Fibroblast of skin of abdomen (primary cell): ENCODE measurements at regions not wholly inside any gene's neighbourhood (a gene's known extent, or its start where the extent isn't known, plus 50 kb on each side); places are given as distances from the start of the nearest gene placed in this dataset.

Experiments used
- DNase-seq: peaks from one replicate; pipeline ENCODE4 v3.0.0-alpha.2; 2013

DNA sequence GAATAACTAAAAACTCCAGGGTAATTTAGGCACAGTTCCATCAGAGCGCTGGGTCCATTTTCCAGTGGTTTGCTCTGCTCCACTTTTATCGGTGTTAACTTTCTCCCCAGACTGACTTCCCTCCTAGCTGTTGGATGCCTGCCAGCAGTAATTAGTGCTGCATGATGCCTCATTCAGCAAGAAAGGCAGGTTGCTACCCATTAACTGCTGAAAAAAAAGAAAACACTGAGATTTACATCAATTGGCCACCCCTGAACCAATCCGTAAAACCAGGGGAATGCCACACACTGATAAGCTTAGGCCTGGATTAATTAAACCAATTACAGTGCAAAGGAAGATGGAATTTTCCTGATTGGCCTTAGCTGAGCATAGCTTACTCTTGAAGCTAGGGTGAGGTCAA is 182.4 kb upstream of the CXXC4 start:
- DNase-seq = no peak

DNA sequence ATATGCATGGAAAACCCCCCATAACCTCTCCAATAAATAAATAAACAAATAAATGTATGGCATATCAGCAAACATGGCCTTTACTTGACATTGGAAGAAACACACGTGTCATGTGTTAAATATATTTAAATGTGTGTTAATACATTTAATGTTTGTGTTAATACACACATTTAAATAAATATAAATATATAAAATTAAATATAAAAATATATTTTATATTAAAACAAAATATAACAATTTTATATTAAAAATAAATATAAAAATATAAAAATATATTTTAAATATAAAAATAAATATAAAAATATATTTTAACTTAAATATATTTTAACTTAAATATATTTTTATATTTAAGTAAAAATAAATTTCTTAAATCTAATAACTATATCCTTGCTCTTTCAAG is 187.6 kb upstream of the CXXC4 start:
- no peak for DNase-seq

DNA sequence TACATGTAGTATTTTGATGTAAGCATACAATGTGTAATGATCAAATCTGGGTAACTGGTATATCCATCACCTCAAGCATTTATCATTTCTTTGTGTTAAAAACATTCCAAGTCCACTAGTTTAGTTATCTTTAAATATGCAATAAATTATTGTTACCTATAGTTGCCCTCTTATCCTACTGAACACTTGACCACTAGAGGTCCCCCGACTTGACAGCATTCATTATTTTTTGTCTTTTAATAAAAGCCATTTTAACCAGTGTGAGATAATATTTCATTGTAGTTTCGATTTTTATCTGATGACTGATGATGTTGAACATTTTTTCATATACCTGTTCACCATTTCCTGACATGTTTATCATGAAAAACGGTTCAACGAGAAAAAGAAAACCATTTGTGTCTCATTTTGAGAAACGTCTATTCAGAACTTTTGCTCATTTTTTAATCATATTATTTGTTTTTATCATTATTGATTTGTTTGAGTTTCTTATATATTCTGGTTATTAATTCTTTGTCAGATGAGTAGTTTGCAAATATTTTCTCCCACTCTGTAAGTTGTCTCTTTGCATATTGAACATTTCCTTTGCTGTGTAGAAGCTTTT is 199.0 kb upstream of the CXXC4 start:
- DNase-seq = no peak

DNA sequence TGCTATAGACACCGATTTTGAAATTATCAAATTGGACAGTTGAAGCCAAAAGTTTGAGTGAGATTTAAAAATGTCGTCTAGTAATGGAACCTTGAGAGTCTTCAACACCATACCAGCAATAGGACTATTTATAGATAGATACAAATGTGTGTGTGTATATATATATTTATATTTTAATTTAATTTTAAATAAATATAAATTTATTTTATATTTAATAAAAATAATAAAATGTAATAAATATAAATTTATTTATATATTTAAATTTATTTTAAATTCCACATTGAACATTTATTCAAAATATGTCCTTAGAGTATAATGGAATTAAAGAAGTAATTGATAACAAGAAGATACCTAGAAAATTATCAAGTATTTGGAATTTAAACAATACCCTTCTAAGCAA is 221.9 kb upstream of the CXXC4 start:
- no peak for DNase-seq

DNA sequence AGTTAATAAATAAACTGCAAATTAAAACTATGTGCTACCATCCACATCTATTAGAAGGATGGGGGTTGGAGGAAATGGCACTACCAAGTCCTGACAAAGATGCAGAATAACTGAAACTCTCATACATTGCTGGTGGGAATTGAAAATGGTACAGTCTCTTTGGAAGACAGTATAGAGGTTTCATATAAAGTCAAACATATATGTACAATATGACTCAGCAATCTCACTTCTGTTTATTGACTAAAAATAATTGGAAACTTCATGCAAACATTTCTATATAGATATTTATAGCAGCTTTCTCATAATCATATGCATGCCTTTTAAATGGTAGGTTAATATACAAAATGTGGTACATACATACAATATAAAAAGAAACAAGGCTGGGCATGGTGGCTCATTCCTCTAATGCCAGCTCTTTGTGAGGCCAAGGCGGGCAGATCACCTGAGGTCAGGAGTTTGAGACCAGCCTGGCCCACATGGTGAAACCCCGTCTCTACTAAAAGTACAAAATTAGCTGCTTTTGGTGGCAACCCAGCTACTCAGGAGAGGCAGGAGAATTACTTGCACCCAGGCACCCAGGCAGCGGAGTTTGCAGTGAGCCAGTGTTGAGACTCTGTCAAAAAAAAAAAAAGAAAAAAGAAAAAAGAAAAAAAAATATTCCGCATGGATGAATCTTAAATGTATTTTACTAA is 225.0 kb upstream of the CXXC4 start:
- DNase-seq = no peak

GRCh38 chr4:104722467-104722866 is 227.8 kb upstream of the CXXC4 start:
- DNase-seq = no peak

DNA sequence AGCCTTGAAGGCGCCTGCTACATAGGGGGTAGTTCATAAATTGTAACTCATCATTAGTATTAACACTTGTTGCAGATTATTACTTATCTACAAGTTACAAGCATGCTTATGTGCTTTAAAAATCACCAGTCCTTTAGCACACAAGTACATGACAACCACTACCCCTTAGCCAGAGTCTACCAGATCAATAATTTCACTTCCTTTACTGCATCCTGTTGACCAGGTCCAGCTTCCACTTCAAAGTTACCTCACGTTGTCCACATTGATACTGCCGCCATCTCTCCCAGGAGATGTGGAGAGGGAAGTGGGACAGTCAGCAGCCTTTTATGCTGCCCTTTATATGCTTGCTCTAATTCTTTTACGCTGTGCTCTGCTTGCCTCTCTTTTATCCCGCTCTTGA is 231.3 kb upstream of the CXXC4 start:
- DNase-seq = no peak

- no peak for DNase-seq
Measured at GRCh38 chr4:104727643-104728042, 232.9 kb upstream of the CXXC4 start.

GRCh38 chr4:104728380-104729122 is 233.9 kb upstream of the CXXC4 start:
- DNase-seq = peak; percentile 84

GRCh38 chr4:104732766-104733165 is 238.1 kb upstream of the CXXC4 start:
- DNase-seq = no peak

DNA sequence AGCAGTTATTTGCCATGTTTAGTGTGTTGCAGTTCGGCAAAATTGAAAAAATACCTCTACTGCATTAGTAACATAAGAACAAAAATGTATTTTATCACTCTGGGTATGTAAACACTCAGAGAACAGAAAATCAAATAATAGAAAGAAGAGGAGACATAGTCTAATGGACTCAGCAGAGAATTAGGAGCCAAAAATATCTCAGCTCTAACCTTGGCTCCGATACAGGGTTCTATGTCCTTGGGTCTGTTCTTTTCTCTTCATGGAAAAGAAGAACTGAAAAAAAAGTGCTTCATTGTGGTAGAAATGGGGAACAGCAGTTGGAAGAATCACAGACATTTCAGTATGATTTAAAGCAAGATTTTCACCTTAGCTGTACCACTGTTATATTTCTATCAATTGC is 240.5 kb upstream of the CXXC4 start:
- no peak for DNase-seq

DNA sequence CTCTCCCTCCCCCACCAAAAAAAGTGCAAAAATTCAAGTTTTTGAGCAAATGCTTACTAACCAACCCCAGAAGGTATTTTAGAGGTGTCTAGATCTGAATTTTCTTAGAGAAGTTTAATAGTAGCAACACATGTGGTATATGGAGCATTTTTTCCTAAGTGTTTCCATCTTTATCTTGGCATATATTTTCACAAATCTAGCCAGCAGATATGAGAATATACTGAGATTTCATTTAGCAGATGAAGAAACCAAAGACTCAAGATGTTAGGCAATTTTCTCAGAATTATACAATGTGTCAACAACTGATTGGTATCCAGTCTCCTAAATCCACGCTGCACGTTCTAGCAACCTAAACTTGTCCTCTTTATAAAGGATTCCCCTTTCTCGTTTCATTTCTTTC is 245.5 kb upstream of the CXXC4 start:
- DNase-seq = no peak

- no peak for DNase-seq
Measured at GRCh38 chr4:104743215-104743653, 248.5 kb upstream of the CXXC4 start.

GRCh38 chr4:104747635-104748034 is 252.9 kb upstream of the CXXC4 start:
- no peak for DNase-seq

GRCh38 chr4:104749062-104749461 is 254.4 kb upstream of the CXXC4 start:
- no peak for DNase-seq

DNA sequence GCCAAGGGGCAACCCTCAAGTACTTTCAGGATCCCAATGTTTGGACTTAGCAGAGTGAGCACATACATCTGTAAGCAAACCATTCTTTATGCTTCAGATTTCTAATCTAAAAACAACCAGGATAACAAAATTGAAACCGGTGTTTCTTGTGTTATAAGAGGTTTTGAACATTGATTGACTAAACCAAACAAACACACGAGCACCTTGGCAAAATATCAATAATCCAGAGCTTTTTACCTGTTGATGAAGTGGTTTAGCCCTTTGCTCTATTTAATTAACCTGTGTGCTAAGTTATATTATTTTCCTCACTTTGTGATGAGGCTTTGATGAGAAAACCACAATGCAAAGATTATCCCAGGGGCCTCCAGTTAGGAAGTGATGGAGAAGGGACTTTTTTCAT is 255.3 kb upstream of the CXXC4 start:
- DNase-seq = no peak

GRCh38 chr4:104751468-104751867 is 256.8 kb upstream of the CXXC4 start:
- DNase-seq = no peak

DNA sequence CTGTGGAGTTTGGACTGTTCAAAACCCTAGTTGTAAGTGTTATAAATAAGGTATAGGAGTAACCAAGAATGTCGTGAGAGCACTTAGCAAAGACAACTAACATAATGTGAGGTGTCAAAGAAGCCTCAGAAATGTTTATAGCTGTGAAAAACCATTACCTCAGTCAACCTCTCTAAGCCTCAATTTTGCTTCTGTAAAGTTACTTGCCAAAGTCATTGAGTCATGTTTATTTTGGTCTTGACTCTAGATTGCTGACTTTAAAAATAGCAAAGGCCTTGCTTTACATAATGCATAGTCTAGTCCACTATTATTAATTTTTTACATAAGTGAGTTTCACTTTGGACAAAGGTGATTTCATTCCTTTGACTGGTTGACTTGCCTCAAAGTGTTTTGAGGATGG is 257.6 kb upstream of the CXXC4 start:
- no peak for DNase-seq

GRCh38 chr4:104756837-104757236 is 262.1 kb upstream of the CXXC4 start:
- no peak for DNase-seq

GRCh38 chr4:104758574-104758973 is 263.9 kb upstream of the CXXC4 start:
- no peak for DNase-seq

DNA sequence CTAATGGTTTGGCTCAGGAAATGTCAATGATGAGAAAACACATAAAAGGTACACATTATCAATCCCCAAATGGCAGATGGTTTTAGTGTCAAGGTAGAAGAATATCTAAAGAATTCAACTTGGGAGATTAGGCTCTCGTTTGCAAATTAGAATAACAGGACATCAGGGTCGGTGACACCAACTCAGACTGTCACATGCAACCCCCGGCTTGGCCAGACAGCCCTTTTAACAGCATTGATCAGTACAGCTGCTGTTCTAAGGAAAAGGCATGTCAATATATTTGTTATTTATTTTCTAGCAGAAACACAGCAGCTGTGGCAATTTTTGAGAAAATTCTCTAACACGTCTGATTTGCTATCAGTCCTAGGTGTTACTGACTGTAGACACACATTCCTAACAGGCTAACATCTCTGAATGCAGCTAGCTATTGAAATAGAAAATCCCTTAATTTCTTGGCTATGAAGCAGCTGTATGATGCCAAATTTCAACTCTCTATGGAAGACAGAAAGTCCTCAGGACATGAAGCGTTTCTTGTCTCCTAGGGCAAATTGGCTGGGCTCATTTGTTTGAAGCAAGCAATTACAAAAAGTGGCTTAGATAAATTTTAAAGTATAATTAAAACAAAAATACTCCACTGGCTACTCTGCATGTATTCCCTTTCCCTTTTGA is 269.0 kb upstream of the CXXC4 start:
- DNase-seq = no peak

DNA sequence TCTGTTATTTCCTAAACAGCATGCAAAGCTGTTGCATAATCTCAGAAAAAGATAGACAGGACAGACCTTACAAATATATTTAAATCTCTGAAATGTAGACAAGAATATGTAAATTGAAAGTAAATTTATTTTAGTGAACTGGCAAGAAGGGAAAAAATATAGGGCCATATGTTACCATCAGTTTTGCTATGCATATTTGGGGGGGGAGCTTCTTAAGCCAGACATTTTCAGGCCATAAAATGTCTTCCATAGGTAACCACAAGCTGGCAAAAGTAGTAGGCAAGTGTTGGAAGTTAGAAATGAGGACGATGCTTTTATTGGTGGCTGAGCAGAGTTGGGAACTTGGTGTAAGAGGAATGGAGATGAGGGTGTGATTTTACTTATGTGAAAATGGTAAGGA is 272.0 kb upstream of the CXXC4 start:
- DNase-seq = no peak

GRCh38 chr4:104772849-104773248 is 278.2 kb upstream of the CXXC4 start:
- no peak for DNase-seq
